ENCODE measurements at regions not wholly inside any gene's neighbourhood (a gene's known extent, or its start where the extent isn't known, plus 50 kb on each side); places are given as distances from the start of the nearest gene placed in this dataset.
"Not testable (repeated sequence)": the region's sequence is repeated elsewhere in the genome, so short reads cannot be mapped to it uniquely, and the experiment has no call there.

- DNase-seq: no peak
Observed at GRCh38 chr1:214991691-214992315, 90.7 kb upstream of the KCNK2 start.

DNA sequence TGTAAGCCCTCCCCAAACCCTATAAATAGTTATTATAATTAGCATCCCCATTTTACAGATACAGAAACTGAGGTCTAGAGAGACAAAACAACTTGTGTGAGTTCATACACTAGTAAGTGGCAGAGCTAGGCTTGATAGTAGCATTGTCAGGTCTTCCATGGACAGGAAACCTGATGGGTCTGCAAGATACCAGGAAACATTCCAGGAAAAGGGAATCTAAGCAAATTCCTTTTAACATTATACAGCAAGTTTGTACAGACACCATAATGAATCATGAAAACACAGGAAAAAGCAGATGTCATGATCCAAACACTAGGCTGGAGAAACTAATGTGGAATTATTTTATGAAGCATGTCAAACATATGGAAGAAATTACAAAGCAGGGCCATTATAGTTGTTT is 89.1 kb upstream of the KCNK2 start:
- no peak for DNase-seq

- DNase-seq: no peak
Observed at GRCh38 chr1:214997685-214998084, 84.9 kb upstream of the KCNK2 start.

DNA sequence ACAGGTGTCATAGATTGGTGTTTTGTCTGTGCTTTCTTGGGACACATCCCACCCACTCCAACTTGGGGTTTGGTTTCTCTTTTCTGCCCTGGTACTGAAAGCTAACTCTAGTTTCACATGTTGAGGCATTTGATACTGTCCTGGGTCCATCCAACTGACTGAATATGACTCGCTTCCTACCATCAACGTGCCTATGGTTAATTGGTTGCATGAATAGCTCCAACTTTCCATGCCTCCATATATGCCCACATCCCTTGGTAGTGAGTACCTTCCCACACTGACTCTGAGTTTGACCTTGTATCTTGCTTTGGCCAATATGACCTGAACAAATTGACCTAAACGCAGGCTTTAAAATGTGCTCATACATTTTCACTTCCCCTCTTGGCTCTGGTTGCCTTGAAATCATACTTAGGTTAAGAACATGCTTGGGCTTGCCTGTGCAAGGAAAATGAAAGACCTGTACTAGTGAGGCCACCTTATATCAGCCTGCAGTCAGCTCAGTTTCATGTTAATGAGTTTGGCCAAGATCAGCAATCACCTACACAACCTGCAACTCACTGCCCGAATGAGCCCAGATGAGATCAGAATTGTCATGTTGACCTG is 81.0 kb upstream of the KCNK2 start:
- DNase-seq: no peak

GRCh38 chr1:215002471-215002870 is 80.1 kb upstream of the KCNK2 start:
- no peak for DNase-seq

GRCh38 chr1:215003686-215004085 is 78.9 kb upstream of the KCNK2 start:
- no peak for DNase-seq

DNA sequence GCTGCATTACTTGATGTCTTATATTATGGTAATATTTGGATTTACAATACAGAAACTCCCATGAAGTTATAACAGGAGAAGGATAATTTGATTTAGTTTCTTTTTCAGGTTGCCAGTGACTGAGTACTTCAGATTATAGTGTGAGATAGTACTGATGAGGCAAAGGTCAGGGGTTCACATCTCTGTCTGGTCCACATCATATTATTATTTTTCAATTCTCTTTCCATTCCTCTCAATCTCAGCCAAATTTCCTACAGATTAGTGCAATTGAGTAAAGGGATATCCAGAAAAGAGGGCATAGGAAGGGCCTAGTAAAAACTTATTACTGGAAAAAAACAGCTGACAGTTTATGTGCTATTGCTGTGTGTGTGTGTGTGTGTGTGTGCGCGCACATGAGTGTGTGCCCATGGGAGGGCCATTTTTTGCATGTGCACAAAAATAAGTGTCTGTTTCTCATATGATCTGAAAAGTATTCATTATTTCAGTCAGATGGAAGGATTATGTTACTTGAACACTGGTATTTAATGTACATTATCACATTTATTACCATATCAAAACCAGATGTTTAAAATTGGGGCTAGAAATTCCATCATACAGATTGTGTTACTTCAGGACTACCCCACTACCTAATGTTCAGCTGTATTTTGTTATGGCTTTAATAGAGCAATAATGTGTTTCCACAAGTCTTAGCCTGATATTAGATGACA is 78.3 kb upstream of the KCNK2 start:
- no peak for DNase-seq

GRCh38 chr1:215005078-215005477 is 77.5 kb upstream of the KCNK2 start:
- DNase-seq: no peak

GRCh38 chr1:215005656-215006345 is 76.7 kb upstream of the KCNK2 start:
- no peak for DNase-seq

DNA sequence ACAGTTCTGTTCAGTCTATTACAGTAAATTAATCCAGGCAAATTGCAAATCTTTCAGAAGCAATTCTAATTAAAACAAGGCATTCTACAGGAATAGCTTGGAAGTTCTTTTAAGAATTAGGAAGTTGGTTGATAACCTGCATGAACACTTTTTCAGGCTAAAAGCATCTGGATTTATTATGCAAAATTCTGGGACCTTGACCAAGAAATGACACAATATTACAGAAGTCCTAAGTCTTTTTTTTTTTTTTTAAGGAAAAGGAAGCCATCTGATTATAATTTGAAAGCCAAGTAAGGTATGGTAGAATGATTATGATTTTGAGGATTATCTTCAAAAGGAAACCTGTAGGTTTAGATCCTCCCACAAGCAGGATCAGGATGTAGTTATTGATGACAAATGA is 74.7 kb upstream of the KCNK2 start:
- DNase-seq: no peak

DNA sequence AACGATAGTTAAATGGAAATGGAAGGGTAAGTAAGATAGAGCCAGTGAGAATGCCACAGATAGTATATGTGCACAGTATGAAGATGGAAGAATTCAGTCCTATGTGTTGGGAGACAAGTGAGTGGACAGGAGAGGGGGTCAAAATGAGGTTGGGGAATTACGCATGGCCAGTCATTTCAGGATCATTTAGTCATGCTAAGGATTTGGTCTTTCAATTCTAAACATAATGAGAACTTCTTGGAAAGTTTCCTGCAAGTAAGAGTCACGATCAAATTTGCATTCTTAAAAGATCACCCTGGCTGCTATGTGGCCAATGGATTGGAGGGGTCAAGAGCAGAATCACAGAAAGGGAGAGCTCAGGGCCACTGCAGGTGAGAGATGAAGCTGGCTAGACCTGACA is 64.0 kb upstream of the KCNK2 start:
- DNase-seq: no peak

- no peak for DNase-seq
Observed at GRCh38 chr1:215022204-215022603, 60.3 kb upstream of the KCNK2 start.

DNA sequence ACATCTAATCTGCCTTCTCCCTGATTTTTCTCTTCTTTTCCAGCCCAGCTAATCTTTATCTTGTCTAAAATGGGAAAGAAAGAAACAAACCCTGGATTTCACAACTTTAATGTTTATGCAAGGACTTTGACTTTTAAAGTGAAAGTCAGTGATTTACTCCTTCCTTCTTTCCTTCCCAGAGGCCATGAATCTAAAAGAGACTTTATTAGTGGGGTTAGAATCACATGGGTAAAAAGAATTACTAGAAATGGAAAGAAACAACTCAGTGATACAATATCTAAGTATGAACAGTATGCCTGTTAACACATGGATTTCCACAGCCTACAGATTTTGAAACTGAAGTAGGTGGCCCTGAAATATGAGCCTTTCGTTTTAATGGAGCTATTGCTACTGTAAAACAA is 59.8 kb upstream of the KCNK2 start:
- no peak for DNase-seq

DNA sequence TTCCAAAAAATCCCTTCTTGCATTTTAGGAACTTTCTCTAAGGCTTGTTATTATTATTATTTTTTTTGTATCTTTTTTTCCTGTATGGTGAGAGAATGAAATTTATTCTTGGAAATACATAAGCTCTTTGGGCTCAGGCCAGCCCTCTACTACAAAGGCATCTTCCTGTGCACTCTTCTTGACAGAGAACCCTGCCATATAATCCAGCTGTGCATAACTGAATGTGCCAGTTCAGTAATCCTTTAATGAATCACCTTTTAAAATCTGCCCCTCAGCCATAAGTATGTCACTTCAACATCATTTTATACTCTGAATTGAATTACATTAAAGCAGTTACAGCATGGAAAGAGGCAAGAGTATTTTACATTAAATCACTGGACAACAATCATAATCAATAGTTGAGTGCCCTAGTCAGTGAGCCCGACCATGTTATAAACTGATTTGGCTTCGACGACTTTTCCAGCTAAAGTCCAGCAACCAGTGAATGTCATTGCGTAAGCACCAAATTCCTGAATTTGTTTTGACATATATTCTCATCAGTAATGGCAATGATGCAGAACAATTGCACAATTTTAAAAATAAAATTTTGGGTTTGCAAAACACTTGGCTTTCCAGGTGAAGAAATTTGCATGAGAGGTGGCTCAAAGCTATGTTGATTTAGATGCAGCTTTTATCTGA is 59.2 kb upstream of the KCNK2 start:
- no peak for DNase-seq

DNA sequence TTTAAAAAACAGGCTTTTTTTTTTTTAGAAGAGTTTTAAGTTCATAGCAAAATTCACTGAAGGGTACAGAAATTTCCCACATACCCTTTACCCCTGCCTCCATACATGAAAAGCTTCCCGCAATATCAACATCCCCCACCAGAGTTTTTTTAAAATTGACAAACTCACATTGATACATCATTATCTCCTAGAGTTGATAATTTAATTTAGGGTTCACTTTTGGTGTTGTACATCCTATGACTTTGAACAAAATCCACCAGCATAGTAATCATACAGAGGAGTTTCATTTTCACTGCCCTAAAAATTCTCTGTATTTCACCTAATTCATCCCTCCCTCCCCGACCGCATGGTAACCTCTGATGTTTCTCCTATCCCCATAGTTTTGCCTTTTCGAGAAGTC is 53.6 kb upstream of the KCNK2 start:
- no peak for DNase-seq

DNA sequence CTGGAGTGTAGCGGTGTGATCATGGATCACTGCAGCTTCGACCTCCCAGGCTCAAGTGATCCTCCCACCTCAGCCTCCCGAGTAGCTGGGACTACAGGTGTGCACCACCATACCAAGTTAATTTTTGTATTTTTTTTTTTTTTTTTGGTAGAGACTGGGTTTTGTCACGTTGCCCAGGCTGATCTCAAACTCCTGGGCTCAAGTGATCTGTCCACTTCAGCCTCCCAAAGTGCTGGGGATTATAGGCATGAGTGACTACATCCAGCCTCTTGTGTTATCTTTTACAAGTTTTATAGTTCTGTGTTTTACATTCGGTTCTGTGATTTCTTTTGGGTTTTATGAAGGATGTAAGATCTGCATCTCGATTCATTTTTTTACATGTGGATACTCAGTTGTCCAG is 52.0 kb upstream of the KCNK2 start:
- DNase-seq: not testable (repeated sequence)

GRCh38 chr1:215031392-215031791 is 51.1 kb upstream of the KCNK2 start:
- DNase-seq: no peak

All from suppressor macrophage treated with lipopolysaccharide for 1 hour (primary cell).